PC-3 (cell line): ENCODE measurements at regions not wholly inside any gene's neighbourhood (a gene's known extent, or its start where the extent isn't known, plus 50 kb on each side); places are given as distances from the start of the nearest gene placed in this dataset.

ENCODE experiments used
- ATAC-seq: fragments of 200-7000 bp; cut with Tn5 transposase; 2 replicates; pipeline ENCODE4 v1.9.1; 2020; ENCODE audit warnings: mild to moderate bottlenecking, moderate library complexity
- BruUV-seq: library from RNA; stranded (reverse); fragments of 400-500 nt; replicated peaks from 2 replicates; lab custom pipeline; 2021; lab: Mats Ljungman, UMichigan
- CTCF ChIA-PET: fragments of 300-600 bp; sonication (Branson Sonifier 250); formaldehyde crosslinking; loops from one replicate; lab custom pipeline; 2022; ENCODE audit warnings: antibody characterized with exemption; lab: Charles Lee
- POLR2A ChIA-PET: fragments of 300-600 bp; sonication (Branson Sonifier 250); formaldehyde crosslinking; loops from one replicate; lab custom pipeline; 2022; ENCODE audit warnings: antibody characterized with exemption; ENCODE audit not compliant: unreplicated experiment; lab: Charles Lee
- DNase-seq: peaks from one replicate; pipeline ENCODE4 v3.0.0-alpha.2; 2015
- H2AFZ ChIP-seq: fragments of 300-600 bp; sonication (generic); 2 replicates; pipeline ENCODE4 v1.6.0; 2016; ENCODE audit warnings: antibody characterized with exemption, low read length
- H3F3A ChIP-seq: fragments of 300-600 bp; sonication (generic); one replicate; pipeline ENCODE4 v1.6.0; 2017; ENCODE audit warnings: antibody characterized with exemption, low read length, control low read depth, mild to moderate bottlenecking; ENCODE audit not compliant: unreplicated experiment
- H3K27ac ChIP-seq: fragments of 300-600 bp; sonication (generic); 2 replicates; pipeline ENCODE4 v1.5.1; 2016; ENCODE audit warnings: mild to moderate bottlenecking, low read length
- H3K27me3 ChIP-seq: fragments of 300-600 bp; sonication (generic); 2 replicates; pipeline ENCODE4 v1.6.1; 2016; ENCODE audit warnings: low read length, mixed read lengths
- H3K36me3 ChIP-seq: fragments of 300-600 bp; sonication (generic); 2 replicates; pipeline ENCODE4 v1.6.1; 2016; ENCODE audit warnings: low read depth, mixed run types, low read length, mixed read lengths
- H3K4me1 ChIP-seq: fragments of 300-600 bp; sonication (generic); 2 replicates; pipeline ENCODE4 v1.5.1; 2016; ENCODE audit warnings: low read length; ENCODE audit not compliant: insufficient read depth
- H3K4me2 ChIP-seq: fragments of 300-600 bp; sonication (generic); 2 replicates; pipeline ENCODE4 v1.6.0; 2016; ENCODE audit warnings: low read length
- H3K4me3 ChIP-seq: fragments of 300-600 bp; sonication (generic); 2 replicates; pipeline ENCODE4 v1.5.1; 2016; ENCODE audit warnings: mild to moderate bottlenecking, low read length, mixed read lengths
- H3K79me2 ChIP-seq: fragments of 300-600 bp; sonication (generic); 2 replicates; pipeline ENCODE4 v1.6.1; 2017; ENCODE audit warnings: low read length, mixed read lengths
- H3K9ac ChIP-seq: fragments of 300-600 bp; sonication (generic); 2 replicates; pipeline ENCODE4 v1.6.0; 2016; ENCODE audit warnings: mild to moderate bottlenecking, low read length
- H3K9me2 ChIP-seq: fragments of 300-600 bp; sonication (generic); replicated peaks from 2 replicates; pipeline ENCODE4 v1.6.1; 2016; ENCODE audit warnings: mixed run types, low read length, mixed read lengths
- H3K9me3 ChIP-seq: fragments of 300-600 bp; sonication (generic); 2 replicates; pipeline ENCODE4 v1.6.1; 2016; ENCODE audit warnings: low read length, mixed read lengths
- H4K20me1 ChIP-seq: fragments of 300-600 bp; sonication (generic); 2 replicates; pipeline ENCODE4 v1.6.1; 2016; ENCODE audit warnings: low read length, mixed read lengths
- CTCF ChIP-seq: fragments of 300-600 bp; sonication (generic); conservative IDR thresholded peaks from 2 replicates; pipeline ENCODE4 v1.5.1; 2017; ENCODE audit warnings: antibody characterized with exemption, low read depth, mild to moderate bottlenecking, low read length
- EZH2 ChIP-seq: fragments of 300-600 bp; sonication (generic); IDR thresholded peaks from one replicate; pipeline ENCODE4 v1.6.1; 2017; ENCODE audit warnings: antibody characterized with exemption, mild to moderate bottlenecking, low read length; ENCODE audit not compliant: unreplicated experiment
- EZH2phosphoT487 ChIP-seq: fragments of 300-600 bp; sonication (generic); IDR thresholded peaks from 2 replicates; pipeline ENCODE4 v1.6.1; 2018; ENCODE audit warnings: mild to moderate bottlenecking, antibody characterized with exemption, low read length, borderline replicate concordance
- intact Hi-C: fragments of 100-400 bp; cut with micrococcal nuclease; formaldehyde crosslinking; loops from 2 replicates; pipeline ENCODE4 v1.9.0; 2023

DNA sequence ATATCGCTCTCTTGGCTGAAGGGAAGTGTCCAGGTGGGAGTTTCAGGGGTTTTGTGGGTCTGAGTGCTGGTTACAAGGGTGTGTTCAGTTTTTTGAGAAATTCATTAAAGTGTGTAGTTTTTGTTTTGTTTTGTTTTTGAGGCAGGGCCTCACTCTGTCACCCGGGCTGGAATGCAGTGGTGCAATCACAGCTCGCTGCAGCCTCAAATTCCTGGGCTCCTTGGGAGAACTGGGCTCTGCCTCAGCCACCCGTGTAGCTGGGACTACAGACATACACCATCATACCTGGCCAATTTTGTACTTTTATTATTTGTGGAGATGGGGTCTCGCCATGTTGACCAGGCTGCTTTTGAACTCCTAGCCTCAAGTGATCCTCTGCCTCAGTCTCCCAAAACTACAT lies 51.2 kb upstream of the RALGAPA2 start:
- CTCF ChIA-PET = no interaction called here
- no peak for TF ChIP-seq CTCF
- TF ChIP-seq EZH2phosphoT487 = no peak
- no peak for TF ChIP-seq EZH2

More for the DNA sequence above, 51.2 kb upstream of the RALGAPA2 start:
- Histone ChIP-seq H3K9me2 (no peaks in the 10 kb centered on the region), H3F3A (no peaks in the 10 kb centered on the region), H3K9me3 (no peaks in the 10 kb centered on the region), H3K36me3 (no peaks in the 10 kb centered on the region), H3K4me2 (no peak overlapping the region), H3K4me3 (no peak overlapping the region), H3K9ac (no peak overlapping the region), H3K27ac (no peak overlapping the region), H4K20me1 (no peaks in the 10 kb centered on the region; the same call in 1 of the 2 replicates), H3K27me3 (peaks cover 80% of the 10 kb centered on the region), H3K4me1 (no peaks in the 10 kb centered on the region), H2AFZ (no peak overlapping the region), H3K79me2 (no peaks in the 10 kb centered on the region)
- intact Hi-C loops = no loop called here
- POLR2A ChIA-PET = no interaction called here
- no TSS peak for BruUV-seq
- DNase-seq = no peak
- no peak for ATAC-seq
